Dermis blood vessel endothelial cell (primary cell): ENCODE measurements at regions not wholly inside any gene's neighbourhood (a gene's known extent, or its start where the extent isn't known, plus 50 kb on each side); places are given as distances from the start of the nearest gene placed in this dataset.

Experiments
- DNase-seq: peaks from one replicate; pipeline ENCODE4 v3.0.0; 2010

- peak; percentile 23 for DNase-seq
Observed at GRCh38 chr5:93273176-93273575, 307.8 kb downstream of the NR2F1-AS1 start.

GRCh38 chr5:93272108-93272507 lies 308.9 kb downstream of the NR2F1-AS1 start:
- no peak for DNase-seq

DNA sequence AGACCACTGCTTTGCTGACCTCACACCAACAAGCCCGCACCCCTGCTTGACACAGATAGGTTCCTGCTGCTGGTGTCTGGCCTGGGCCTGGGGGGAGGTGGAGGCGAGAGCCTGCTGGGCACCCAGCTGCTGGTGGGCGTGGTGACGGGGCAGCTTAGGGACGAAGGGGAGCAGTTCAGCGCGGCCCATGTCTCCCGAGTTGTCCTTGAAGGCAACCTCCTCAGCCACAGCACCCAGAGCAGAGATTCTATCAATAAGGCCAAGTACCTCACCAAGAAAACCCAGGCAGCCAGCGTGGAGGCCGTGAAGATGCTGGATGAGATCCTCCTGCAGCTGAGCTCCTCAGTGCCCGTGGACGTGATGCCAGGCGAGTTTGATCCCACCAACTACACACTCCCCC lies 313.3 kb downstream of the NR2F1-AS1 start:
- DNase-seq = no peak

DNA sequence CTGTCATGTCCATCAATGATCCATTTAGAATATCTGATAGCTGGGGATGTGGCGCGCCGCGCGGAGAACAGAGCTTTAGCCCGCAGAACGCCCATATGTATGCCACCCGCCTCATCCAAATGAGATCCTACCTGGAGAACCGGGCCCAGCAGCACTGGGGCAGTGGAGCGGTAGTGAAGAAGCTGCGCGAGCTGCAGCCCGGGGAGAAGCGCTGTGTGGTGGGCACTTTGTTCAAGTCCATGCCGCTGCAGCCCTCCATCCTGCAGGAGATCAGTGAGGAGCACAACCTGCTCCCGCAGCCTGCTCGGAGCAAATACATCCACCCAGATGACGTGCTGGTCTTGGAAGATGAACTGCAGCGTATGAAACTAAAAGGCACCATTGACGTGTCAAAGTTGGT lies 313.7 kb downstream of the NR2F1-AS1 start:
- no peak for DNase-seq

GRCh38 chr5:93257616-93258015 lies 323.4 kb downstream of the NR2F1-AS1 start:
- no peak for DNase-seq

DNA sequence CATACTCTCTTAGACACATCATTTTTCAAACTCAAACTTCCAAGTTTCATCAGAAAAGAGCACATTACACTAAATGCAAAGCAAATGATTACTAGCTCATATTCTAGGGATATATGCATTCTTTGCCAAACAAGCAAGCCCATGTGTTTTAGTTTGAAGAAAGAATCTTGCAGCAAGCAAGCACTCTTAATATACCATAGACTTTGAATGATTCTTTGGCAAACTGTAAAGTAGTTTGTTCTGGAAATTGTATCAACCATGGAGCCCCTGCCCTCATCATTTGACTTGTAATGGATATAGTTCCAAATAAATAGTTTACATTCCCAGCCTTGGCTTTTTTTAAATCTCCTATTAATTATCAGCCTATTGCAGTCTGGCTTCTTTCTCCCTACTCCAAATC lies 325.2 kb downstream of the NR2F1-AS1 start:
- DNase-seq = no peak

DNA sequence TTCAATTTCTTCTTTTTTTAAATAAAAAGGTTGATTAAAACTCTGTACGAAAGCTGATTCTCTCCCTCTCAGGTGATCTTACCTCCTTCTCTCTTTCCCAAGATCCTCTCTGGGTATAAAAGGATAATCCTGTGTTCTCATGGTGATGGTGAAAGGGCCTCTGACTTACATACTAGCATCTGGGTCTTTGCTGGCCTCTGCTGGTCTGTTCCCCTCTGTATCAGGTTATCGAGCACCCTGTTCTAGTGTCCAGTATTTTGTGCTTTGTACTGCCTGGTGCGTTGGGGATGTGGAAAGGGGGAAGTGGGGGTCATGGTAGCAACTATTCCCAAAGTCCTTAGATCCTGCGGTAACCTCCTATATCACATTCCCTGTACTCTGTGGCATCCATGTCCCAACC lies 328.9 kb downstream of the NR2F1-AS1 start:
- DNase-seq = no peak

- DNase-seq = no peak
Observed at GRCh38 chr5:93251347-93251746, 329.7 kb downstream of the NR2F1-AS1 start.

DNA sequence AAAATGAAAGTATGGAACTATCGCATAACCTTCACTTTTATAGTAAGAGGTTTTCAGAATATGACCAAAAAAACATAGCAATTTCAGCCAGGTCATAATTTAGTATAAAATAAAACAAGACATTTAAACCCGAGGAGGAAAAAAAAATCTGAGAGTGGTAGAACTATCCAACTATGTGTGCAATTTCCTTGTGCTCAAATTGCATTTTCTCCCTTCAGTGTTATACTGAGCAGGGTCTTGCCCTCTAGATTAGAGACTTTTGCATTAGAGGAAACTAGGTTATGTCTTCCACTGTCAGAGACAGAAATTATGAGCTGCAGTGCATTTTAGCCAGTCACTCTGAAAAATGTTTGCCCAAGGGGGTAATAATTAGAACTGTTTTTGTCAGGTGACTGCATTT lies 330.6 kb downstream of the NR2F1-AS1 start:
- no peak for DNase-seq

GRCh38 chr5:93249651-93250289 lies 331.2 kb downstream of the NR2F1-AS1 start:
- peak; percentile 16 for DNase-seq

DNA sequence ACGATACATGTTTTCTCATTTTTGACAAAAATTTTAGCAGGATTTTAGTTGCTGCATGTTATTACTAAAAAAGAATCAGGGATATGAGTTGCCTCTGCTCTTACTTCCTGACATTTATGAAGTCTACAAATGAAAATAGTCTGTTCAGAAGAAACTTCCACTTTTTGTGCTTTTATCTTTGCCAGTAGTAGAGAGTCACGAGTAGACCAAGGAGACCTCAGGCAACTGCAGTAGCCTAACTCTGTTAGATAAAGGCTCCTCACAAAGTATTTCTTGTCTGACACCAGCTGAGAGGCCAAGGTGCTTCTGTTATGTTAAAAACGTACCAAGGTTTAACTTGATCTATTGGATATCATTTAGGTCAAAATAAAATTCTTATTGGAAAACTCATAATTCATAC lies 333.9 kb downstream of the NR2F1-AS1 start:
- DNase-seq = no peak

DNA sequence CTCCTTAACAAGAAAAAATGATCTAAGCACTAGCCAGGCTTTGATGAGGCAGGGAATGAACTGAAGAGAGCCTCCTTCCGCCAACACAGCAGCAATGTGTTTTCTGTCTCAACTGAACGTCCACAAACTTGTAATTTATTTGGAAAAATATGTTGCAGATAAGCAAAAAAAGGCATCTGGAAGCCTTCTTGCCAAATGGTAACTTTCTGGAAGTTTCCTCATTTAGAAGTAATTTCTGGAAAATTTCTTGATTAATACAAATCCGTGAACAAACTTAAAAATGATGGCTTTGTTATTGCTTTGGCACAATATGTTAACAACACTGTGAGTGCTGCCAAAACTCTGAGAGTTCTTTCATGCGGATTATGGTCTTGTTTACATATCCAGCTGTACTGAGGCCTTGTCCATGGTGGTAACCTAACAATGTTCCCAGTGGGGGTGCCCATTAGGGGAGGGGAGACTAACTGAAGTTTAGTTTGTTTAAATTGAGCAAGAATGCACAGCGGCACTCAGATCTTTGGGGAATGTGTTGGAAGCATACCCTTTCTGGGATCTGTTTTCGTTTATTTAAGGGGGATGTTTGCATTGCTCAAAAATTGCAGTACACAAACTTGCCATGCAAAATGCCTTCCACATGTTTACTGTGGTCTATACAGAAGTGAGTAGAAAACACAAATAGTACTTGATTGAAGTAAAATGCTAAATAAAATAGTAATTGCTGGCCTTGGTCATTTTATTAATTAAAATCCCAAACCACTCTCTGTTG lies 334.7 kb downstream of the NR2F1-AS1 start:
- DNase-seq = no peak

DNA sequence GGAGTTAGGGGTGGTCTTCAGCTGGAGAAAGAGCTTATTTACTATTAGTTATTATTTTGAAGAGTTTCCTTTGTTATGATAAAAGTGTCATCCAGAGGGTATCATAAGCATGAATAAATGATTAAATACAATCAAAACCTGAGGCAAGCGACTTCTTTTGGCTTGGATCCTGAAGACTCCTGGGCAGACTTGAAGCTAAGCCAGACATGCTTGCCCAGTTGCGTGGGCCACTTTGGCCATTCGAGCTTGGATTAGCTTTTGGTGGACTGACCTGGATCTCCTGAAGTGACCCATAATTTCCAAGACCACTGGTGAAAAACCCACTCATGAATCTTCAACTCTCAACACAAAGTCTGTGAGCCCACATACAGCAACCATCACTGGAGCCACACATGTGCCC lies 335.8 kb downstream of the NR2F1-AS1 start:
- DNase-seq = no peak

DNA sequence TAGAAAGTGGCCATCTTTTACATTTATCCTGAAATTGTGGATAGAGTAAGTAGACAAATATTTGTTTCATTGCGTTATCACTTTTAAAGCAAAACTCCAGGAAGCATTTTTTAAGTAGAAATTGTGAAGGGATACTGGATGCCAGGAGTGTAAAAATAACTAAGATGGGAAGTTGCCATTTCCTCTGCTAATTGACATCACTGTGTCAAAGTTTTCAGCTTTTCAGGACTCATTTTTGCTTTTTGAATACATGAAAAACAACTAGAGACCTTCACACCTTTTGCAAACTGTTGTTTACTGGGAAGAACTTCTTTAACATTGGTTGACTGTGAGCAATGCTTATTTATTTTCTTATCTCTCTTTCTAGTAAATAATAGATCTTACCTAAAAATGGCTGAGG lies 337.5 kb downstream of the NR2F1-AS1 start:
- DNase-seq = no peak

- no peak for DNase-seq
Observed at GRCh38 chr5:93240228-93240834, 340.7 kb downstream of the NR2F1-AS1 start.

DNA sequence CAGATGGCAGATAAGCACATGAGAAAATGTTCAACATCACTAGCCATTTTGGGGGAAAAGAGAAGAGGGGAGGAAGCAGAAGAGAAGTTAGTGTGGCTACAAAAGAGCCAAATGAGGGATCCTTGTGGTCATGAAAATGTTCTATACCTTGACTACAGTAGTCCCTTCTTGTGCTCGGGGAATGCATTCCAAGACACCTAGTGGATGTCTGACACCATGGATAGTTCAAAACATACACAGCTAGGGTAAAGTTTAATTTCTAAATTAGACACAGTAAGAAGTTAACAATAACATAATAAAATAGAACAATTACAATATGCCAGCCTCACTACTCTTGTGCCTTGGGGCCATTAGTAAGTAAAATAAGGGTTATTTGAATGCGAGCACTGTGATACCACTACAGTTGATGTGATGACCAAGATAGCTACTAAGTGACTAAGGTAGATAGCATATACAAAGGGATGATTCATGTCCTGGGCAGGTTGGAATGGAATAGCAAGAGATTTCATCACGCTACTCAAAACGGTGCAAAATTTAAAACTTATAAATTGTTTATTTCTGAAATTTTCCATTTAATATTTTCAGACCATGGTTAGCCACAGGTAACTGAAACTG lies 344.1 kb downstream of the NR2F1-AS1 start:
- no peak for DNase-seq

DNA sequence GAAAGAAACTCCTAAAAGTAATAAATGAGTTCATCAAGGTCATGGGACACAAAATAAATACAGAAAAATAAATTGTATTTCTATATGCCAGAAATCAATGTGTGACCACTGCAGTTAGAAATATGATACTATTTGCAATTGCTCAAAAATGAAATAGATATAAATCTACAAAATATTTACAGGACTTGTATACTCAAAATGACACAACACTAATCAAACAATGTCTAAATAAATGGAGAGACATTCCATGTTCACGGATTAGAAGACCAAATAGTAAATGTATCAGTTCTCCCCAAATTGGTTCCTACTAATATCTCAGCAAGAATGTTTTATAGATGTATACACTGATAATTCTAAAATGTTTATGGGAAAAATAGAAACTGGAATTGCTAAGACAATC lies 345.3 kb downstream of the NR2F1-AS1 start:
- no peak for DNase-seq

GRCh38 chr5:93226202-93226735 lies 354.8 kb downstream of the NR2F1-AS1 start:
- DNase-seq = no peak

DNA sequence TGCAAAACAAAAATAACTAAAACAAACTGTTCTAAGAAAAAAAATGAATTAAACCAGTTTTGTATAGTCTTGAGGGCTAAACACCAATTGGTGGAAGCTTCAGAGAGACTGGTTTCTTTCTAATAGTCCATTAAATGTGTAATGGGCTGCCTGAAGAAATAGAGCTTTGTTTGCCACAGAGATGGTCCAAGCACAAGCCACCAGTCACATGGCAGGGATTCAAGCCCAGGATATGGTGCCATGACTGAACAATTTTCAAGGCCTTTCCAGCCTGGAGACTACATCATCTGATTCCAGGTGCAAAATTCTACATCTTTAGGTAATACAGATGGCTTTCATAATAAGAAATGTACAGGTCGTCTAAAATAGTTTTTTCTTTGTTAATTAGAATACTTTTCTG lies 355.3 kb downstream of the NR2F1-AS1 start:
- DNase-seq = no peak

- DNase-seq = no peak
Observed at GRCh38 chr5:93224624-93225023, 356.4 kb downstream of the NR2F1-AS1 start.

GRCh38 chr5:93221773-93222172 lies 359.2 kb downstream of the NR2F1-AS1 start:
- no peak for DNase-seq

- no peak for DNase-seq
Observed at GRCh38 chr5:93220431-93220830, 360.6 kb downstream of the NR2F1-AS1 start.

- no peak for DNase-seq
Observed at GRCh38 chr5:93219641-93220145, 361.3 kb downstream of the NR2F1-AS1 start.
